H1 (cell line): ENCODE measurements at regions not wholly inside any gene's neighbourhood (a gene's known extent, or its start where the extent isn't known, plus 50 kb on each side); places are given as distances from the start of the nearest gene placed in this dataset. TPM values are rescaled to one million over a fixed set of nuclear protein-coding genes. Genes with fewer than 3 reads are reported as not detected.

Experiments used
- EP300 ChIP-seq, 2 experiments: IDR thresholded peaks; 1 replicate in 1 of 2; 2 replicates in 1 of 2; pipeline ENCODE4 v1.6.1; 2011 to 2012; ENCODE audit warnings: low read depth in 2 of 2, low read length in 2 of 2, mild to moderate bottlenecking in 2 of 2, borderline replicate concordance in 1 of 2, inconsistent platforms in 1 of 2, moderate library complexity in 1 of 2
- EZH2 ChIP-seq: fragments of 200-600 bp; sonication (generic); IDR thresholded peaks from 2 replicates; pipeline ENCODE4 v1.7.1; 2012; ENCODE audit warnings: low read depth, mild to moderate bottlenecking, moderate library complexity, low read length, inconsistent platforms; ENCODE audit not compliant: severe bottlenecking
- HDAC6 ChIP-seq: IDR thresholded peaks from one replicate; pipeline ENCODE4 v1.7.1; 2012; ENCODE audit warnings: low read depth, mild to moderate bottlenecking, inconsistent platforms, low read length, moderate library complexity
- JUND ChIP-seq: IDR thresholded peaks from 2 replicates; pipeline ENCODE4 v1.6.1; 2011; ENCODE audit warnings: mild to moderate bottlenecking, improper control_type of control experiment, low read length
- RNF2 ChIP-seq: fragments of 200-900, 300-1000 bp; sonication (generic); IDR thresholded peaks from 2 replicates; pipeline ENCODE4 v1.7.1; 2016; ENCODE audit warnings: borderline replicate concordance, low read depth, mild to moderate bottlenecking, antibody characterized with exemption, low read length; ENCODE audit not compliant: poor library complexity, severe bottlenecking; ENCODE audit errors: missing control alignments
- RXRA ChIP-seq: IDR thresholded peaks from 2 replicates; pipeline ENCODE4 v1.6.1; 2011; ENCODE audit warnings: low read depth, mild to moderate bottlenecking, low read length, moderate library complexity; ENCODE audit not compliant: insufficient read depth
- SIN3A ChIP-seq, 2 experiments: IDR thresholded peaks in 1 of 2; conservative IDR thresholded peaks in 1 of 2; 2 replicates each; pipeline ENCODE4 v1.6.1; 2011 to 2012; ENCODE audit warnings: low read length in 2 of 2, improper control_type of control experiment in 1 of 2, low read depth in 1 of 2, mild to moderate bottlenecking in 1 of 2
- SIX5 ChIP-seq: IDR thresholded peaks from 2 replicates; pipeline ENCODE4 v1.6.1; 2011; ENCODE audit warnings: mild to moderate bottlenecking, low read depth, low read length
- small RNA-seq: library from polyadenylated mRNA; stranded (forward); fragments of <200 nt; extraction: miRNeasy Mini kit (QIAGEN cat#:217004); gene quantifications from one replicate; pipeline ENCODE3, GENCODE V24; 2013; ENCODE audit not compliant: insufficient read depth

GRCh38 chr15:85329561-85330422, 50.6 kb upstream of the AKAP13 start (continued):
- TF ChIP-seq EP300 (IDR thresholded peaks at IDR 0.05; ENCODE audit: borderline replicate concordance in 1 of 2, low read depth in 2 of 2, low read length in 2 of 2) = no peak
- TF ChIP-seq SIN3A (conservative IDR thresholded peaks at IDR 0.05 in 1 of 2, IDR thresholded peaks at IDR 0.05 in 1 of 2; ENCODE audit: low read depth in 1 of 2, low read length in 2 of 2) = no peak
- no peak for TF ChIP-seq EZH2
- no peak for TF ChIP-seq RNF2
- no peak for TF ChIP-seq RXRA
- TF ChIP-seq SIX5 = no peak
- TF ChIP-seq HDAC6 = no peak
- TF ChIP-seq JUND = no peak
- TF ChIP-seq, all 59 proteins: peak for 0

Small RNAs in the stretch of these regions (small RNA-seq; reads per million reads assigned to genes)
- not detected for gene RN7SL428P
